ENCODE measurements at regions not wholly inside any gene's neighbourhood (a gene's known extent, or its start where the extent isn't known, plus 50 kb on each side); places are given as distances from the start of the nearest gene placed in this dataset.

GRCh38 chr2:128986867-128987268 lies 668.2 kb upstream of the HS6ST1 start:
- TF ChIP-seq, protein P1, sequence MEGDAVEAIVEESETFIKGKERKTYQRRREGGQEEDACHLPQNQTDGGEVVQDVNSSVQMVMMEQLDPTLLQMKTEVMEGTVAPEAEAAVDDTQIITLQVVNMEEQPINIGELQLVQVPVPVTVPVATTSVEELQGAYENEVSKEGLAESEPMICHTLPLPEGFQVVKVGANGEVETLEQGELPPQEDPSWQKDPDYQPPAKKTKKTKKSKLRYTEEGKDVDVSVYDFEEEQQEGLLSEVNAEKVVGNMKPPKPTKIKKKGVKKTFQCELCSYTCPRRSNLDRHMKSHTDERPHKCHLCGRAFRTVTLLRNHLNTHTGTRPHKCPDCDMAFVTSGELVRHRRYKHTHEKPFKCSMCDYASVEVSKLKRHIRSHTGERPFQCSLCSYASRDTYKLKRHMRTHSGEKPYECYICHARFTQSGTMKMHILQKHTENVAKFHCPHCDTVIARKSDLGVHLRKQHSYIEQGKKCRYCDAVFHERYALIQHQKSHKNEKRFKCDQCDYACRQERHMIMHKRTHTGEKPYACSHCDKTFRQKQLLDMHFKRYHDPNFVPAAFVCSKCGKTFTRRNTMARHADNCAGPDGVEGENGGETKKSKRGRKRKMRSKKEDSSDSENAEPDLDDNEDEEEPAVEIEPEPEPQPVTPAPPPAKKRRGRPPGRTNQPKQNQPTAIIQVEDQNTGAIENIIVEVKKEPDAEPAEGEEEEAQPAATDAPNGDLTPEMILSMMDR (IDR thresholded peaks at IDR 0.05; ENCODE audit: low read depth, low read length) = no peak
- no peak for TF ChIP-seq EZH2phosphoT487 (IDR thresholded peaks at IDR 0.05; ENCODE audit: low read depth)
